ENCODE measurements at regions not wholly inside any gene's neighbourhood (a gene's known extent, or its start where the extent isn't known, plus 50 kb on each side); places are given as distances from the start of the nearest gene placed in this dataset.

DNA sequence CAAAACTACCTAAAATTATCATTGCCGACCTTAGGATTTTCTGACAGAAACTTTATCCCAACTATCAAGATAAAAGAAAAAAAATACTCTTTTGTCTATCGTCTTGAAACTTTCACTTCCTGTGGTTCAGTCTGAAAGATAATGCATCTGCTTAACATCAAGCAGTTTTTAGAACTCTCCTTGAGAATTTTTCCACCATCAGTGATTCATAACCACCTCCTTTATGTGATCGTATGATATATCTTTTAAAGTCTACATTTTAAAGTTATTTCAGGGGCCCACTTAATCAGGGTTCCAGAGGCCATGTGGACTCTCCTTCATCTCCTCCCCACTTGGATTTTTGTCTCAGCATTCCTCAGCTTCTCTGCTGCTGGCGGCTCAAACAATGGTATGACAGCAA, 272.8 kb upstream of the TENM3 start:
- TF ChIP-seq, protein P1, sequence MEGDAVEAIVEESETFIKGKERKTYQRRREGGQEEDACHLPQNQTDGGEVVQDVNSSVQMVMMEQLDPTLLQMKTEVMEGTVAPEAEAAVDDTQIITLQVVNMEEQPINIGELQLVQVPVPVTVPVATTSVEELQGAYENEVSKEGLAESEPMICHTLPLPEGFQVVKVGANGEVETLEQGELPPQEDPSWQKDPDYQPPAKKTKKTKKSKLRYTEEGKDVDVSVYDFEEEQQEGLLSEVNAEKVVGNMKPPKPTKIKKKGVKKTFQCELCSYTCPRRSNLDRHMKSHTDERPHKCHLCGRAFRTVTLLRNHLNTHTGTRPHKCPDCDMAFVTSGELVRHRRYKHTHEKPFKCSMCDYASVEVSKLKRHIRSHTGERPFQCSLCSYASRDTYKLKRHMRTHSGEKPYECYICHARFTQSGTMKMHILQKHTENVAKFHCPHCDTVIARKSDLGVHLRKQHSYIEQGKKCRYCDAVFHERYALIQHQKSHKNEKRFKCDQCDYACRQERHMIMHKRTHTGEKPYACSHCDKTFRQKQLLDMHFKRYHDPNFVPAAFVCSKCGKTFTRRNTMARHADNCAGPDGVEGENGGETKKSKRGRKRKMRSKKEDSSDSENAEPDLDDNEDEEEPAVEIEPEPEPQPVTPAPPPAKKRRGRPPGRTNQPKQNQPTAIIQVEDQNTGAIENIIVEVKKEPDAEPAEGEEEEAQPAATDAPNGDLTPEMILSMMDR (IDR thresholded peaks at IDR 0.05): no peak
- no peak for TF ChIP-seq POLR2A (IDR thresholded peaks at IDR 0.05)
